ENCODE measurements at regions not wholly inside any gene's neighbourhood (a gene's known extent, or its start where the extent isn't known, plus 50 kb on each side); places are given as distances from the start of the nearest gene placed in this dataset.
"Not testable (repeated sequence)": the region's sequence is repeated elsewhere in the genome, so short reads cannot be mapped to it uniquely, and the experiment has no call there.

DNA sequence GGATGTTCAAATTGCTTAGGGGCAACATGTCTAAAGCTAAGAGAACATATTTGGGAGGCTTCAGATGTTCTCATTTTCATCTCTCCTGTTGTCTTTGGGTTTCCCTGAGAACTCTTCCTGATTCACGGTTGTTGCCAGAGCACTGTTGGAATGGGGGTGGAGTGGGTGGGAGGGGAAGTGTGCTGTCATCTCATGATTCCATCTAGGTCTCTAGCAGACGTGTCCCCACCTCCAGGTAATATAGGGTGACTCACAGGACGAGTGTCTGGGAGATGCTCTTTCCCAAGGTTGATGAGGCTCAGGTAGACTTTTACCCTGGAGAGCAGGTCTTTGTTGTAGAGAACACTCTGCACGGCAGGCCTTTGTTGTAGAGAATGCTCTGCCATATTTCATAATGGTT is 636.9 kb downstream of the QKI start:
- no peak for DNase-seq

GRCh38 chr6:164049517-164049988 is 635.0 kb downstream of the QKI start:
- no peak for DNase-seq

DNA sequence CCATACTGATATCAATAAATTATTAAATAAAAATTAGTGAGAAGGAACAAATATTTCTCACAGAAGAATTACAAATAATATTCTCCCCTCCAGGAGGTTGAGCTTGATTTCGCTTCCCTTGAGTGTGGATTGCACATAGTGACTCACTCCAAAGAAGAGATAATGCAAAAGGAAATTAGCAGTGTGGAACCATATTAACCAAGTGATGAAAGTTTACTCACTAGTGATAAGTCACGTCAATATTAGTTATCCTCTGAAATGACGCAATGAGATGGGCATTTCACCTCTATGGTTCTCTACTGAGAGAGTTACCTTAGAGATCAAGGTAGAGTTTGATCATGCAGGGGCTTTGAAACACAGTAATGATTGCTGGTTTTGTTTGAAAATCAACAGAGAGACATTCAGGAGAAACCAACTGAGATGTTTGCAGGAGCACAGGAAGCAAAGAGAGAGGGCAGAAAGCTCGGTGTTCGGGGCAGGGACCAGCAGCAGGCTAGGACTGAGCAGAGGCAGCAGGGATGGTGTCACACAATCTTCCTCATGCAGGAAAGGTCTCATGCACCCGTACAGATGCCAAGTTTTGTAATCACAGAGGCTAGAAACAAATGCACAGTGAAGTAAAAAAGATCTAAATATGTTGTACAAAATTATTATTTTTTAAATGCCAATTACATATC is 634.5 kb downstream of the QKI start:
- no peak for DNase-seq

GRCh38 chr6:164045082-164045481 is 630.6 kb downstream of the QKI start:
- no peak for DNase-seq

- not testable (repeated sequence) for DNase-seq
These were observed 629.1 kb downstream of the QKI start for GRCh38 chr6:164043656-164044055.

- DNase-seq = no peak
These were observed 627.7 kb downstream of the QKI start for GRCh38 chr6:164042212-164042611.

- DNase-seq = no peak
These were observed 626.5 kb downstream of the QKI start for GRCh38 chr6:164040994-164041393.

DNA sequence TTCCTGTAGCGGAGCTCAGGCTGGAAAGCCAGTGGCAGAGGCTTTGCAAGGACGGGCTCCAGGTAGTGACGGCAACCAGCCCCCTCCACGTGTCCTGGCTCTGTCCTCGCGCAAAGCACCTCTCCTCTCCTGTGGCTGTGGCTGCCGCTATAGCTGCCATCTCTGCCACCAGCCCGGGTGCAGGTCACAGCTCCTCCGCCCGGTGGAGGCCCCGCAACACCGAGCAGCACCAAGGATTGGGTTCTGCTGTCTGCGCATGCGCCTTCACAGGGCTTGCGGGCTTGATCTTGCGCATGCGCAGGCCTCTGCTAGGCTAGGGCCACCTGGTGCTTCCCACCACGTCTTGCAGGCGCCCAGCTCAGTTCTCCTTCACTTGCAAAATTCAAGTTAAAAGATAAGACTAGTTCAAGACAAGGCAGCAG is 625.4 kb downstream of the QKI start:
- no peak for DNase-seq

- DNase-seq = no peak
These were observed 622.8 kb downstream of the QKI start for GRCh38 chr6:164037171-164037870.

- no peak for DNase-seq
These were observed 621.5 kb downstream of the QKI start for GRCh38 chr6:164035900-164036485.

DNA sequence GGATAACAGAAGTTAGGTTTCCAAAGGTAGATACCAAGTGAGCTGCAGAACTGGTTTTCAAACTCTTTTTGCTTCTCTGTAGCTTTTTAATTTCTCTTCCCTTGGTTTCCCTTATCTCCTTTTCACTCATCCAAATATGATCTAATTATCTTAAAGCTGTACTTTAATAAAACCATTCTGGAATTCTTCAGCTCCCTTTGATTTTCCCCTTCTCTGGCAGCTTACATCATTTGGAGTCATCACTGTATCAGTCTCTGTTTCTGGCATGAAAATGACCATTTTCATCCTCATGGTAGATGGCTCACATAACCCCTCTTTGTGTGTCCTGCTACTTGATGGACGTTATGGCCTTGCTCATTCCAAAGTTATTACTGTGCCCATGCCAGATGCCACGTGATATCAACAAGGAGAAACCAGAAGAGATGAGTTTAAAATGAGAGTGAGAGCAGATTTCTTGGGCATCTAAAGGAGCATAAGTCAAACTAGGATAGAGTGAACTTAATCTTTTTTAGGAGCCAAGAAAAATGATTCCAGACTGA is 620.2 kb downstream of the QKI start:
- DNase-seq = no peak

GRCh38 chr6:164025180-164025579 is 610.7 kb downstream of the QKI start:
- DNase-seq = no peak

- DNase-seq = no peak
These were observed 609.0 kb downstream of the QKI start for GRCh38 chr6:164023535-164023934.

- no peak for DNase-seq
These were observed 608.1 kb downstream of the QKI start for GRCh38 chr6:164022632-164023031.

DNA sequence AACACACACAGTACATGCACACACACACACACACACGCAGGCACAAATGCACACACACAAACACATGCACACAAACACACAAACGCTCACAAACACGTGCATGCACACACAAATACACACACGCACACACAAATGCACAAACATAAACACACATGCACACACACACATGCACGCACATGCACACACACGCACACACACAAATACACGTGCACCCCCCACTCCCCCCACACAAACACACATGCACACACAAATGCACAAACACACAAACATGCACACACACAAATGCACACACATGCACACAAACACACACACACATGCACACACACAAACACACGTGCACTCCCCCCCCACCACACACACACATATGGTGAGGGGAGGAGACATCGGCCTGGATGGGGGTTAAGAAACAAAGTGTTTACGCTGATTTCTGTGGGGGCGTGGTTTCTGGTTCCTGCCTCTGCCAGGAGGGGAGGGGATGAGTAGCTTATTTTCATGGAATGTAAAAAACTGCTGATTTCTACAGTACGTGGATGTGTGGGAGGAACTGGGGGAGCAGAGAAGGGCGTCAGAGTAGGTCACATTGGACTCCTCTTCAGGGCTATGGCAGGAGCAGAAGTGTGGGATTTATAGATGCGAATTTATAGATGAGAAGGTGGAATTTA is 607.2 kb downstream of the QKI start:
- DNase-seq = no peak

GRCh38 chr6:164020142-164020541 is 605.6 kb downstream of the QKI start:
- no peak for DNase-seq

DNA sequence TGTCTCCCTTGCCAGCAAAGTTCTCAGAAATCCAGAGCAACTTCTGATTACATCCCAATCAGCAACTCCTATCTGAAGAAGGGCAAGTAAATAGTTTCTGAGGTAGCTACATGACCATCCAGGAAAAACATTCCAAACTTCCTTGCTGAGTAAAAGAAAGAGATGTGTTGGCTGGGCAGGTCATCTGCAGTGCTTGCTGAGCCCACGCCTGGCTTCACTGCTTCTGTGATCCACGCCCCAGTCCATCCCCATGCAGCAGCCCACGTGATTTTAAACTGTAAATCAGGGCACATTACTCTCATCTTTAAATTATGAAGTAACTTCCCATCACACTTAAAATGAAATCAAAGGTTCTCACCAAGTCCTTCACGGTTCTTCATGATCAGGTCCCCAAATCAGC is 603.6 kb downstream of the QKI start:
- no peak for DNase-seq

GRCh38 chr6:164016056-164016455 is 601.5 kb downstream of the QKI start:
- no peak for DNase-seq

DNA sequence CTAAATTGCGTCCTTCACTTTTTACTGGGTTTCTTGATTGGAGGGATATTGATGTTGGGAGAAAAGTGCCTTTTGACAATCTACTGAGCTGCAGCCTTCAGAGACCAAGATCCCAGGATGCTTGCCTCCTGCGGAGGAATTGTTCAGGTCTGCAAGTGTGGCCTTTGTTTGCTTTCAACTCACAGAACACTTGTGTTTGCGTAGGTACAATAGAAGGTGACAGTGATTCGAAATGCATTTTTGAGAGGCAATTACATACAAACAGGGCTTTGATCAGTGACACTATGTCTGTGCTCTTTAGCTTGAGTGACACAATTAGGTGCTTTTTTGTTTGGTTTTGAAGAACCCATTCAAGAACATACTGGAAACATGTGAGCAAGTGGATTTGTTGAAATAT is 600.6 kb downstream of the QKI start:
- no peak for DNase-seq

GRCh38 chr6:164014346-164015087 is 600.0 kb downstream of the QKI start:
- no peak for DNase-seq

DNA sequence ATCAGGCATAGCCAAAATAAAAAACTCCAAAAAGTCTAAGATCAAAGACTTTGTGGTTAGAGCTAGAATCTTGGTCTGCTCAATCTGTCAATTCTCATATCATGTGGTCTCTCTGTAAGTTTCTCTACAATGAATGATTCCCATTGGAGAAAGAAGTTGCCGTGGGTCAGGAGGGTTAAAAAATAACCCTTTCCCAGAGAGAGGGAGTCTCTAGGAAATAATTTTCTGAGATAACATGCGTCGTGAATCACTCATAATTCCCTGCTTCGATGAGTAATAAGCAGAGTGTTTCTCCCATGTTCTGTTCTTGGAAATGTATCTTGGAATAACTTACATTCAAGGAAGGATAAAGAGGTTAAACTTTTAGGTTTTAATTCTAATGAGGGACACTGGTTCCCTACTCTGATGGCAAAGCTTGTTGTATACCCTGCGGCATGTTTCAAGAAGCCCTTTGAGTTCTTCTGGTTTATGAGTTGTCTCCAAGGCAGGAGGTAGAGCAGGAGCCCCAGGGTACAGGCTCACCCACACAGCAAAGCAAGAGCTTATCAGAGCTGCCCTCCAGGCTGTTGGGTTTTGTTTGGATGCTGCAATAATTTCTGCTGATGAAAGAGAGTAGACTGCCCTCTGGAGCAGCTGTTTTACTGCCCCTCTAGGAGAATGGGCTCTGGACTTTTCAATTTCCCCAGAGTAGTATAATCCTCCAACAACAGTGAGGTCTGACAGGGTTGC is 599.1 kb downstream of the QKI start:
- no peak for DNase-seq

GRCh38 chr6:164011321-164011720 is 596.8 kb downstream of the QKI start:
- DNase-seq = no peak
